HG03565 (cell line): ENCODE measurements at regions not wholly inside any gene's neighbourhood (a gene's known extent, or its start where the extent isn't known, plus 50 kb on each side); places are given as distances from the start of the nearest gene placed in this dataset.
"Not testable (repeated sequence)": the region's sequence is repeated elsewhere in the genome, so short reads cannot be mapped to it uniquely, and the experiment has no call there.

Experiments
- ATAC-seq: cut with Tn5 transposase; IDR thresholded peaks from one replicate; pipeline ENCODE4 v1.9.1; 2021; ENCODE audit warnings: mild to moderate bottlenecking, moderate library complexity; ENCODE audit not compliant: unreplicated experiment

DNA sequence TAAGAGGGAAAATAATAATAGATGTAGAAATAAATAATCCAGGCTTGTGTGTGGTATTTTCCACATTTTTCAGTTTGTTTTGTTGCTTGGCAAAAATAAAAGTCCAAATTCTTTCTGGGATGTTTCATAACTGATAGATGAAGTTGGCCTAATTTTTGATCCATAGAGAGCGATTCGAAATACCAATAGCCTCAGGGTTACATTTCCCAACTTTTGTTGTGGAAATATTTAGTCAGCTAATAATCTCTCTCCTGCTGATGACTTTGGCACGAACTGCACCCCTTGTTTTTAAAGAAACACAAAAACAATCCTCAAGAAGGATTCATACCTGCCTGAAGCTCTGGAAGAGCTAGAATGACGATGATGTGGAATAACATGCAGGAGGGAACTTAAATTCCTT, 483.2 kb downstream of the ADRA2A start:
- ATAC-seq, result no peak

DNA sequence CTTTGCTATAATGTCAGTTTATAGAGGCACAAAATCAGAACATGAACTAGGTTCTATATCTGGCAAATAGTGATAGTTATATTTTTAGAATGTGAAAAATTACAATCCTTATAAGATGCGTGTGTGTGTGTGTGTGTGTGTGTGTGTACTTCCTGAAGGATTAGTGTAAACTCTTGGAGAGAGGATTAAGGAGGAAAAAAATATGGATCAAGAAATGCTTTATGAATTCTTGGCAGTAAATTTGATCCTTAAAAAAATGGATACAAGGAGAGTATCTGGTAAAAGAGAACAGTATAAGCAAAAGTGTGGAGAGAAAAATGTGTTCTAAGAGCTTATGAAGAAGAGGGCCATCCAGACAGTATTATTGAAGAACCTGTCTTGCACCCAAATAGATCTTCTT, 484.3 kb downstream of the ADRA2A start:
- no peak for ATAC-seq

DNA sequence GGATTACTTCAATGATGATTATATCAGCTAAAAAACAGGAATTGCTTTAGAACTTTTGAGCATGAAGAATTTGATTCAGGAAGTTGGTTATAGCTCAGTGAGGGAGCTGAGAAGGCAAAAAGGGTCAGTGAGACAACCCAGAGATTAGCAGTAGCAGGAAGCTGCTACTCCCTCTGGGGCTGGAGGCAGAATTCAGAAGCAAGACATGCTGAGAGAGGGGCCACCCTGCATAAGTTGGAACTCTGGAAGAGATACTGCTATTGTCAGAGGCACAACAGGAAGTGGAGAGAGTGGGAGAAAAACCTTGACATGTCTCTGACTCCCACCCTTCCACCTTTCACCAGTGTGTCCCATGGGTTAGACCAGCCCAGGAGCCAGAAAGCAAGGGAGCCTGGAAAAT, 488.7 kb downstream of the ADRA2A start:
- no peak for ATAC-seq

DNA sequence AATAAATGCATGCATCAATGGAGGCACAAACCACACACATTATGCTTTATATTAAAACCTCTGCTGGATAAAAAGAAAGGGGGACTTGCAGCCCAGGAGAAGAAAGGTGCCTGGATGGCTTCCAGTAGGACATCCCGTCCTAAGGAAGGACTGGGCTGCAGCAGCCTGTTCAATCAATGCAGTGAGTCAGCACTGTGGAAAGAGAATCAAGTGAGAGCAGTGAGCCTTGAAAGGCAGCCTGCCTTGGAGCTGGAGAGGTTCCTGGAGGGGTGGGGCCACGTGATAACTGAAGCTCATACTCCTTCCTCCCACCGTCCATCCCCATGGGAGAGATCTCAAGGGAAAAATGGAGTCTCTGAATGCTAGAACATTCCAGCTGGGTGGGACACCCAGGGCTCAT, 501.2 kb downstream of the ADRA2A start:
- ATAC-seq, result no peak

DNA sequence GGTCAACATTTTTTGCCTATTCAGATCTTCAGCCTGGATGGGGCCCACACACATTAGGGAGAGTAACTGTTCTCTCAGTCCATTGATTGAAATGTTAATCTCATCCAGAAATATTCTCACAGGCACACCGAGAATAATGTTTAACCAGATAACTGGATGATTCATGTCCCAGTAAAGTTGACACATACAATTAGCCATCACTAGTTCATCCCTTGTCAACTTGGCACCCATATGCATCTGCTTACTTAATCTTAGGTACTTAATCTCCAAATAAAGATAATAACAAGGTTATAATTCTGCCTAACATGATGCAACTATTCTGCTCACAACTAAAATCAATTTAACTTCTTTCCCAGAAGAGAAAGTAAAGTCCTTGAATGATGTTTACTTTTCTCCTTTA, 502.6 kb downstream of the ADRA2A start:
- no peak for ATAC-seq

DNA sequence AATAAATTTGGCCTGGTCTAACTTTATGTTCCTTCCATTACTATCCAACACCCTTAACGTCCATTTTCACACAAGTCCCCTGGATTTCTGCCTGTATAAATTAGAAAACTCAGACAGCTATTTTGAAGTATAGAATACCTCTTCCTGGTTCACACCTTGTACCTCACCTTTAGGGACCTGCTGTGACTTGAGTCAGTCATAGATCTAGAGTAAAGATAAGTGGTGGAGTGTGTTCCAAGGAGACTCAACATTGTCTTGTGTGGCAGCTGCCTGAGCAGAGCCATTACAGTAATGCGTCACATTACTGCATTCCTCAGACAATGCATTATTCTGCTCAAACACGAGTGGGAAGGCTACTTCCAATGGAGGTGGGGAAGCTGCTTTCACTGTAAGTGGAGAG, 513.9 kb downstream of the ADRA2A start:
- ATAC-seq, result no peak

DNA sequence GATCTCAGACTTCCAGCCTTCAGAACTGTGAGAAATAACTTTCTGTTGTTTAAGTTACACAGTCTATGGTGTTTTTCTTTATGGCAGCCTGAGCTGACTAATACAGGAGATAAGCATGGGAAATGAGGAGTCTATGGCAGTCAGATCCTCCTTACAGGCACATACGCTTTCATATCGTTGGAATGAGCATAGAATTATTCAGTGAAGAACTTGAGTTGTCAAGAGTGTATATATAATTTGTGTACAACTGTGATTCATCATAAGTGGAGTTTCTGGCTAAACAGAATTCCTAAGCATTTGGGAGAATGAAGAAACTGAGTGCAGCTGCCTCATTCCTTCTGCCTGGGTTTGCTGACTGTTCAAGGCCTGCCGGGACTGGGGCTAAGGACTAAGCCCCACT, 516.7 kb downstream of the ADRA2A start:
- ATAC-seq, result no peak

DNA sequence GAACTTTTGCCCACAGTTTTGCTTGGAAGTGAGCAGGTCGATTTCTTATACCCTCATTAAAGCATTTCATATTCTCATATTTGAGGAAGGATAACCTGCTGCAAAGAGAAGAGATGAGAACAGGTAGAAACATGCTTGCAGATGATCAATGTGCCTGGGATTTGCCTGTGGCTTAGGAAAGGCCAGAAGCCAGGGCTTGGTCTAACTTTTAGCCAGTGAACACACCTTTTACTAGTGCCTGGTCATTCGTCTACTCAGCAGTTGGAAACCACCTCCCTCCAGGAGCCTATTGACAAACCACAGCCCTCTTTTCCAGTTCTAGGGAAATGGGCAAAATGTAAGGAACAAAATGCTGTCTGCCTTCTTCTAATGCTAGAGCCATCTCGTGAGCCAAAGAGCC, 518.3 kb downstream of the ADRA2A start:
- no peak for ATAC-seq

DNA sequence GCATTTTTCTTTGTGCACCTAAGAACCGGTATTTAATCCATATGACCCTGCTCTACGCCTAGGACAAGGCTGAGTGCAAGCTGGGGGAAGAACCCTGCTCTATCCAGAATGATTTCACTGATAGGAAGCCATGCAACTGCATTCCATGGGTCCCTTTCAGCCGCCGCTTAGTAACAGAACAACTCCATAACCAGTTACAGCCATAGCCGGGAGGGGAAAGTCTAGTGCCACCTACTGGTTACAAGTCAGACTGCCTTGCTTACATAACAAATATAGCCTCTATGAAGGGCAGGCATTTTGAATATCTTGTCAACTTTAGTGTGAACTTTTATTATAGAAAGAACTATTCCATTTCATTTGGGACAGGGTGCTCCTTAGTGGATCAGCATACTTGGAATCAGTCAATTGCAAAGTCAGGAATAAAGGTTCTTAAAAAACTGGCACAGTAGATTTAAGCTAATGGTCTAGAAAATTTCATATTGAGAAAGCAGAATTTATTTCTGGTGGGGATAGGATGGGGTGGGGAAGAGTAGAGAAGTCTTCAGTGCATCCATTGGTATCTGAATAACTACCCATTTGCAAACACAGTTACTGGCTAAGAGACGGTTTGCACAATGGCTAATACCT, 521.7 kb downstream of the ADRA2A start:
- ATAC-seq, result peak; percentile 93

DNA sequence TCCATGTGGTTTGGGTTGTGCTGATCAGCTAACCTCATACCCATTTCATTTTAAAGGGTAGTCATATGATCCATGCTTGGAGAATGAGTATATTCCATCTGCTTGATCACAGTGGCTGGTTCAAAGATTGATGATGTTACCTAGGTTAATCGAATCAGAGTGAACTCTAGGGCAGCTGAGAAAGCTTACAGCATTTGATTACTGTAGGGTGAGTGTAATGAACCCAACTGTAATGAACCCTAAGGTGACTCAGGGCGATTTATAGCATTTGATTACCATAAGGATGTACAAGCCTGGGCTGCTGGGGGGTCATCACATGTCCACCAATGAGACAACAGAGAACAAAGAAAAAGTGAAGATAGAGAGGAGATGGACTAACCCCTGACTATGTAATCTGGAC, 523.1 kb downstream of the ADRA2A start:
- ATAC-seq, result no peak

DNA sequence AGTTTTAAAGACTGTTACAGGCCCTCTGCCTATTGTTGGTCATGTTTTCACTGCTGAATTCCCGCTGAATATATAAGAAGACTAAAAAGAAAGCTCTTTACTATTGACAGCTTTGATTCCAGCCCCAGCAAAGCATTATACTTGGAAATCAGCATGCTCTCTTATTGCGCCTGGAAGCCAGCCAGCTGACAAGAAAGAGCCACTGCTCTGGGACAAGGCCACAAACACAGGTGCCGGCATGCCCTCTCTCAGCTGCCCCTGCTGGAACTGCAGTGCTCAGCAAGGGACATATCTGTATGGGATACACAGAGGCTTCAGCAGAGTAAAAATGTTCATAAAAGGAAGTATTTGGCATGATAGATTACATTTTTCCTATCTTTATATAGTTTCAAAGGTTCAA, 523.9 kb downstream of the ADRA2A start:
- ATAC-seq, result no peak

DNA sequence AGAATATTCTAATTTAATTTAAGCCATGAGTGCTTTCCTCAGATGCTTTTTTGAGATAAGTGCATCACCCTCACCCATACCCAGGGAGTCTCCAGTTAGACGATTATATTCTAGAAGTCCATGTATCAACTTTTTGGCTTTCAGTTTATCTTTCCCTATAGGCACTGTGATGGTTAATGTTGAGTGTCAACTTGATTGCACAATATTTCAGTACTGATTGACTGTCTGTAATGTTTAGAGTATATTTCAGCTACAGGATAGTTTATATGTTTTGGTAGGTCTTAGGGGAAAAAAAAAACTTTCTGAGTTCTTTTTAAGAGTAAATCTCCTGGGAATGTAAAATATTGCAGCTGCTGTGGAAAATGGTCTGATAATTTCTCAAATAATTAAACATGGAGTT, 535.4 kb downstream of the ADRA2A start:
- no peak for ATAC-seq

DNA sequence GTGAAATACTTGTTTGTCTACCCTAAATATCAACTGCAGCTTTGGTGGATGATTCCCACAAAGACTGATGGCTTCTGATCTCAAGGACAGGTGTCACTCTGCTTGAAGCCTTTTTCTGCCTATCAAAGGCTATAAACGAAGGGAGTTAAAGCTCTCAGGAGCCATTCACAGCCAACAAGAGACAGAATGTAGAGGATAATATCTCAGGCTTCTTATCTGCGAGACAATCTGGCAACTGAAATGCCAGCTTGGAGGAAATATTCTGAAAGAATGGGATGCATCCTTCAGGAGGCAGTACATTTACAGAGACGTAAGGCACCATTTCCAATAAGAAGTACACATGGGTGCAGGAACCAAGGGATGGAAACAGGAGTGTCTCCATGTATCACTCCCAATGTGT, 549.4 kb downstream of the GPAM start:
- no peak for ATAC-seq

DNA sequence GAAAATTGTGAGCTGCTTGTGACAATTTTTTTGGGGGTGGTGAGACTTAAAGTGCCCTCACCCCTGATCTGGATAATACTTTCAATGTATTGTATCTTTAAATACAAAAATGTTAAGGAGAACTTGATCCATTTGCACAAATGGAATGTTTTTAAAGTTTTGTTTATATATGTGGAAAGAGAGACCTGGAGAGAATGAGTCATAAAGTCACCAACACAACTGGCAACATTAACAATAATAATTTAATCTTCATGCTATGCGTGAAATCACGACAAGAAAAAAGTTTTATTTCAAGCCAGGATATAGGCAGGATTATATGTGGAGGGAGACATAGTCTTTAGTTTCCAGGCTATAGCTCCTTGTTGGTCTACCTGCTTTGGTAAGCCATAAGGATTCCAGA, 537.5 kb downstream of the GPAM start:
- no peak for ATAC-seq

DNA sequence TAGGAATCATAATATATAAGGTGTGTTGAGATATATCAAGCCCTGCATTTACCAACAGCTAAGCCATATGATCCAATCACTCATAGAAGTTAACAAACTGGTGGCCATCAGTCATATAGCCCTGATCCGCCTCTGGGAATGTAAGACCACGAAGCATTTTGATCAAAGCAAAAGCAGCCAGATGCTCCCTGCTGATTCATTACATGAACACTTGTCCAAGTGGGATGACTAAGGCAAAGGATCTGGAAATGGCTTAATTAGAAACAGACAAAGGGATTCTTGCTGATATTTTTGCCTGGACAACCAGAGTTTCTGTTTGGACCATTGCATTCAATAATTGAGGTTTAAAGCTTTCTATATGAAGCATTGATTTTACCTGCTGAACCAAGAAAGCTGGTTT, 535.5 kb downstream of the GPAM start:
- ATAC-seq, result no peak

DNA sequence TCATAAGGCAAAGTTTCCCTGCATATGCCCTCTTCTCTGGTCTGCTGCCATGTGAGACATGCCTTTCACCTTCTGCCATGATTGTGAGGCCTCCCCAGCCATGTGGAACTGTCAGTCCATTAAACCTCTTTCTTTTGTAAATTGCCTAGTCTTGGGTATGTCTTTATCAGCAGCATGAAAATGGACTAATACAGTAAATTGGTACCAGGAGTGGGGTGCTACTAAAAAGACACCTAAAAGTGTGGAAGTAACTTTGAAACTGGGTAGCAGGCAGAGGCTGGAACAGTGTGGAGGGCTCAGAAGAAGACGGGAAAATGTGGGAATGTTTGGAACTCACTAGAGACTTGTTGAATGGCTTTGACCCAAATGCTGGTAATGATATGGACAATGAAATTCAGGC, 534.5 kb downstream of the GPAM start:
- ATAC-seq, result not testable (repeated sequence)

DNA sequence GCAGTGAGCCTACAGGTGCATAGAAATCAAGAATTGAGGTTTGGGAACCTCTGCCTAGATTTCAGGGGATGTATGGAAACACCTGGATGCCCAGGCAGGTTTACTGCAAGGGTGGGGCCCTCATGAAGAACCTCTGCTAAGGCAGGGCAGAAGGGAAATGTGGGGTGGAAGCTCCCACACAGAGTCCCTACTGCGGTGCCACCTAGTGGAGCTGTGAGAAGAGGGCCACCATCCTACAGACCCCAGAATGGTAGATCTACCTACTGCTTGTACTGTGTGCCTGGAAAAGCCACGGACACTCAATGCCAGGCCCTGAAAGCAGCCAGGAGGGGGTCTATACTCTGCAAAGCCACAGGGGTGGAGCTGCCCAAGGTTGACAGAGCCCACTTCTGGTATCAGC, 533.5 kb downstream of the GPAM start:
- ATAC-seq, result no peak

DNA sequence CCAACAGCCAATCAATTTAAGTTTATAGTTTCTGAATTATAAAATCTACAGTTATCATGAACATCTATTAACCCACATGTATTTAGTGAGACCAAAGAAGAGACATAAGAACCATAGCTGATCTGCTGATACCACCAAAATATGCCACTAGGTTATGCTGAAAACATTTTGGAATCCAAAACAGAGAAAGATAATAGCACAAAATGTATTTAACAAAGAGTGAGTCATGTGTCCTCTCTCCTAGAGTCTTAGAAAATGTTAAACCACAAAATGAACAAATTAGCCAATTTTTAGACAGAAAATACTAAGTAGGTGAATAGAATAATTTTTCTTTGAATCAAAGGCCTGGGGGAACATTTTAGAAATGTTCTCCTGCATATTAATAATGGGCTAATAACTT, 527.5 kb downstream of the GPAM start:
- no peak for ATAC-seq

DNA sequence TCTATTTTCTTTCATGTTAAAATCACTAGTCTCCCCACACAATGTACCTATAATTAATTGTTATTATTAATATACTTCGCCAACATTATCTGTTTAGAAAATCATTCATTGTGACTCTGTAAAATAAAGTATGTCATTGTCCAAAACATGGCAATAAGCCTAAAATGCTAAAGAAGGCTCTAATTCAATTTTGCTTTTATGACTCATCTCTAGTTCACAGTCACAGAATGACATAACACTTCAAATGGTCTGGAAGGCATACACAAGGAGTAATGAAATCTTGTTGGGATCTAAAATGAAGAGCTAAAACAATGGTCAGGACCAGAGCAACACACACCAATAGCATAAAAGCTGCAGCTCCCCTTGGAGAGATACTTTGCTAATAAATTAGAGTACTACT, 505.8 kb downstream of the GPAM start:
- ATAC-seq, result no peak

DNA sequence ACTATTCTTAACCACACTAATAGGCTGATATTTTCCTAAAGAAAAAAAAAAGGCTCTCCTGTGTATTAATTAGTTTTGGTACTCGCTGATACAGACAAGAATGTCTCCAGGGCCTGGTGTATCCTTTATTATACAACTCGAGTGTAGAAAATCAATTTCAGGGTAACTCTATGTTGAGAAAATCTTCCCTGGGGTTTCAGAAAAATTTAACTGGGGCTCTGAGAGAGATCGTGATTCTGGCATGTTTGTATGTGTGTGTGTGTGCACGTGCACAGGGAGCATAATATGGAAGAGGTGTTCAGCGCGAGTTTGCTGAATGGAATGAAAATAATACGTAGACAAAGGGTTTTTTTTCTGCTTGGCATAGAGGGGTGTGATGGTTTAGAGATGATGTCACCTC, 496.8 kb downstream of the GPAM start:
- ATAC-seq, result no peak

DNA sequence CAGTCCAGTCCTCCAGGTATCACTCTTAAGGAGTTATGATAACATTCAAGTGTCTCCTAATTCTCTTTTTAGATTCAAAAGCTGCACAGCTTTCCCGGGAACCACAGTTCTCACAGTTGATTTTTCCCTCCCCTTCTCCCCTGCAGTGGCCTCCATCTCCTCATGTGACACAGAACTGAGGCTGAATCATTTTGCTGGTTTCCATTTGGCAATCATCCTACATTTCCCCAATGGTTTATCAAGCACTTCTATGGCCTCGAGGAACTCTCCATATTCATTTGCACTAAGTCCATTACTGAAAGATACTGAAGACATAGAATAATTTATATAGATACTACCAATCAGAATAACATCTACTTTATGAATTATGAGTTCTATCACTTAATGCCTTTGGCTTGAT, 484.9 kb downstream of the GPAM start:
- ATAC-seq, result no peak

DNA sequence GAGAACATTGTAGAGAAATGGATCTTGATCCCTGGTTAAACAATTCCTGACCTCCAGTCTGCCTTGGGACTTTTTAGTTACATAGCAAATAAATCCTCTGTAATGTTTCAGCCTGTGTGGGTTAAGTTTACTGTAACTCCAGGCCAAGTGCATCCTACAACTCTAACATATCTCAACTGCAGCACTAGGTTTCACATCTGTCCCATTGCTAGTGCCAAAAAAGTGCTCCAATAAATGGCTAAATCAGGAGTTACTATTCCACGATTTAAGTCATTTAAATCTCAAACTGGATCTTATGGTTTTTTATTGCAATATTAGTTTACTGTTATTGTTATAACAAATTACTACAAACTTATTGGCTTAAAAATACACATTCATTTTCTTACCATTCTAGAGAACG, 479.6 kb downstream of the GPAM start:
- ATAC-seq, result no peak

DNA sequence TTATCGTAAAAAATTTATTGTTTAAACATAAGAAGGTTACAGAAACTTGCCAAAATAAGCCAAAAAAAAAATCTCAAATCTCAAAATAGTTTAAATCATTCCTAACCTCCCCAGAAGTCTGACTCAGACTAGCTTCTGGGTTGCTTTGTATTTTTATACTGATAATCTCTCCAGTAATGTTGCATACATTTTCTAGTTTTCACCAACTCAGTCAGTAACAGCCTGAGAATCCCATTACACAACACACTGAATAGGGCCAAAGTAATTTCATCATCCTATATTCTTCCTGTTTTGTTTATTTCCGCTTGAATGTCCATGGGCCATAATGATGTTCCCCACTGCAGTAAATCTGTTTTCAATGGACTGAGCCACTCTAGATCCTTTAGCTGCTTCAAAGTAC, 478.5 kb downstream of the GPAM start:
- no peak for ATAC-seq

DNA sequence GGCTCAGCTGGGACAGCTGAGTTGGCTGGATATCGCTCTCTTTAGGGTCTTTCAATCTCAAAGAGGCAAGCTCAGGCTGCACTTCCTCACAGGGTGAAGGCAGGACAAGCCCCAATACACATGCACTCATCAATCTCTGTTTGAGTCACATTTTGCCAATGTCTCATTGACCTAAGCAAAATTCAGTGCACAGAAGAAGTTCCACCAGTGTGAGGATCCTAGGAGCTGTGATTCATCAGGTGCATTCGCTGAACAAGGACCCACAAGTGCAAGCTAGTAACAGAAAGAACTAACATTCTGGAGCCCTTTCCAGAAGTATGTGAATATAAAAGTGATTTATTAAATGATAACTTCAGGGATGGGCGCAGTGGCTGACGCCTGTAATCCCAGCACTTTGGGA, 477.2 kb downstream of the GPAM start:
- no peak for ATAC-seq
